ENCODE measurements at regions not wholly inside any gene's neighbourhood (a gene's known extent, or its start where the extent isn't known, plus 50 kb on each side); places are given as distances from the start of the nearest gene placed in this dataset.
"Not testable (repeated sequence)": the region's sequence is repeated elsewhere in the genome, so short reads cannot be mapped to it uniquely, and the experiment has no call there.

- no peak for DNase-seq (ENCODE audit: low read depth)
Measured at GRCh38 chr3:87710511-87710910, 348.3 kb downstream of the CGGBP1 start.

GRCh38 chr3:87710028-87710427, 348.8 kb downstream of the CGGBP1 start:
- DNase-seq (ENCODE audit: low read depth): no peak

GRCh38 chr3:87706176-87706575, 352.6 kb downstream of the CGGBP1 start:
- DNase-seq (ENCODE audit: low read depth): no peak

DNA sequence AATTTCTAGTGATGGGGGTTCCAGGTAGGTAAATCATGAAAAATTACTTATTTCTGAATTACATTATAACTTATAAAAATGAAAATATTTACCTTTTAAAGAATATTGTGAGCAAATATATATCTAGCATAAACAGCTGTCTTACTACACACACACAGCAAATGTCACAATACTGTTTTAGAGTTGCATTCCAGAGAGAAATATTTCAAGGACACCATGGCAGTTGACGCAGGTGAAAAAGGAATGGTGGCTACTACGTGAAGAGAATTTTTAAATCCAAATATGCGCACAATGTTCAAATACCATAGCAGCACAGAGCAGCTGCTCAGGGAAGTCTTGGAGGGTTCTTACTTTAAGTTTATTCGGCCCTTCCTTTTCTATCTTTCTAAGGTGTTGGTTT, 356.2 kb downstream of the CGGBP1 start:
- no peak for DNase-seq (ENCODE audit: low read depth)

- DNase-seq (ENCODE audit: low read depth): no peak
Measured at GRCh38 chr3:87696124-87697013, 362.4 kb downstream of the CGGBP1 start.

GRCh38 chr3:87694678-87695077, 364.1 kb downstream of the CGGBP1 start:
- no peak for DNase-seq (ENCODE audit: low read depth)

DNA sequence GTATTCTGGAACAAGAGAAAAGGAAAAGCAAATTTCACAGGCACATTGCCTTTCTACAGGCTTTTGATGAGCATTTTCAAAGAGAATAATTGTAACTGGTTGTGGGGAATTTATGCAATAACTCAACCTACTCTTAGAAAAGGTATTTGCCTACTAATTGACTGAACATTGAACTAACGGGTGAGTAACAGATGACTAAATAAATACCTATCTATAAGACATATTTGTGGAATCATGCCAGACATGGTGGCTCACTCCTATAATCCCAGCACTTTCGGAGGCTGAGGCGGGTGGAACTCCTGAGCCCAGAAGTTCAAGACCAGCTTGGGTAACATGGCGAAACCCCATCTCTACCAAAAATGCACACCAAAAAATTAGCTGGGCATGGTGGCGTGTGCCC, 367.7 kb downstream of the CGGBP1 start:
- no peak for DNase-seq (ENCODE audit: low read depth)

- not testable (repeated sequence) for DNase-seq (ENCODE audit: low read depth)
Measured at GRCh38 chr3:87678984-87679660, 379.7 kb downstream of the CGGBP1 start.

- no peak for DNase-seq (ENCODE audit: low read depth)
Measured at GRCh38 chr3:87674397-87675161, 384.2 kb downstream of the CGGBP1 start.

DNA sequence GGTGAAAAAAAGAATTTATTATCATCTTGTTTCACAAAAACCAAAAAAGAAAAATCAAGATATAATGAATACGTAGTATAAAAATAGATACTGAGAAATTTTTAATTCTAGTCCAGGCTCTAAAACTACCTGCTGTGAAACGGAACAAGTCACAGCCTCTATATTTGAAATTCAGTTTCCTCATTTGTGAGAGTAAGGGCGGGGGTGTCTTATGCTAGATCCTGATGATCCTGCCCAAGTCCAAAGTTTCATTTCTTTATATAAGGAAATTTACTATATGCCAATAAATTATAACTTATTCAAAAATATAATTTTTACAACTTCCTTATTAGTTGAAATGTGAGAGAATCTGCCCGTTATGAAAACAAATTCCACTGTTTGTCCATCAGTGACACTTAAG, 385.7 kb downstream of the CGGBP1 start:
- no peak for DNase-seq (ENCODE audit: low read depth)

- DNase-seq (ENCODE audit: low read depth): no peak
Measured at GRCh38 chr3:87654184-87654583, 377.8 kb upstream of the POU1F1 start.

- not testable (repeated sequence) for DNase-seq (ENCODE audit: low read depth)
Measured at GRCh38 chr3:87653138-87653537, 376.8 kb upstream of the POU1F1 start.

DNA sequence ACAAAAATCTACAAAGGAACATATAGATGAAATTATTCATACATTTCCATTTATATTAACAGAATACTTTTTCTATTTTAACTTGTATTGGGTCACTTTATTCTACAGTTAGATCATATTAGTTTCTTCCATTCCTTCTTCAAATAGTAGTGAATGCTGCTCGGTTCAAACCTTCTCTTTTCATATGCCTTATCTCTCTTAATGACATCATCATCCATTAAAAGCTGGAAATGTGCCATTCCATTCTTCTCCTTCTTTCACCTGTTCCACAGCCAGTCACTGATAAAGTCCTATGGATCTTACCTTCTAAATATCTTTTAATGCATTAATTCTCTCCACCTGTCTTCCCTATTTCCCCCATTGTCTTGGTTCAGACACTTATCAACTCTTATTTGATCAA, 358.0 kb upstream of the POU1F1 start:
- DNase-seq (ENCODE audit: low read depth): no peak

- DNase-seq (ENCODE audit: low read depth): no peak
Measured at GRCh38 chr3:87627316-87627715, 350.9 kb upstream of the POU1F1 start.

GRCh38 chr3:87626546-87626945, 350.2 kb upstream of the POU1F1 start:
- no peak for DNase-seq (ENCODE audit: low read depth)

- no peak for DNase-seq (ENCODE audit: low read depth)
Measured at GRCh38 chr3:87625876-87626275, 349.5 kb upstream of the POU1F1 start.

- DNase-seq (ENCODE audit: low read depth): no peak
Measured at GRCh38 chr3:87624860-87625259, 348.5 kb upstream of the POU1F1 start.

GRCh38 chr3:87621667-87622066, 345.3 kb upstream of the POU1F1 start:
- no peak for DNase-seq (ENCODE audit: low read depth)

DNA sequence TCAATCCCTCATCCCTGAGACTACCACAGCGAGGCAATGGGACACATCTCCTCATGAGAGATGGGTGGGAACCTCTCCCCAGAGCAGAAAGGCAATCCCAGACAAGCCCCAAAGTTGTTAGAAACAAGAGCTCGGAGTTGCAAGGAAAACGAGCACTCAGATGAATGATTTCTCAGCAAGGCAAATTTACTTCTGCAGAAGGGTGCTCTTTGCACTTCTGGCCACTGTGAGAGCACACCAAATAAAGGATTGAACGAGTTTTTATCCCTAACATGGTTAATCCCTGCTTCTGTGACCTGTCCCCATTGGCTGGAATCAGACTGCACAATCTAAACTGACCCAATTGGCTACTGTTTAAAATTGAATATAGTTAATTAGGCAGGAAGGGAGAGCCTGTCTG, 339.1 kb upstream of the POU1F1 start:
- no peak for DNase-seq (ENCODE audit: low read depth)

GRCh38 chr3:87614998-87615397, 338.6 kb upstream of the POU1F1 start:
- no peak for DNase-seq (ENCODE audit: low read depth)

- no peak for DNase-seq (ENCODE audit: low read depth)
Measured at GRCh38 chr3:87607234-87607633, 330.9 kb upstream of the POU1F1 start.

- no peak for DNase-seq (ENCODE audit: low read depth)
Measured at GRCh38 chr3:87595798-87596197, 319.4 kb upstream of the POU1F1 start.

DNA sequence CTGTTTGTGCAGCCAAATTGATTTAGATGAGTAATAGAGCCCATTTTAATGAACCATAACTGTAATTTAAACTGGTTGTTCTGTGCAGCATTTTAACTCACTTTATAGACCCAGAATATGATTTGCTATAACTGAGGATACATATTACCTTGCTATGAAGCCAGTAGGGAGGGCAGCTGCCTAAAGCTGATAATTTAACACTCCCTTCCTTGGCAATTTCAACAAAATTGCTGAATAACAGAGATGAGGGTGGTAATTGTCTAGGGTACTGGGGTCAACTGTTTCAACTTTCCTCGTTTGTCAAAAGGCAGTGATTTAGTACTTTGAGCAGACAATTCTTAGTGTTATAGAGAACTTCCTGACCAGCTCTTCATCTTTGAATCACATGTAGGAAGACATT, 304.9 kb upstream of the POU1F1 start:
- no peak for DNase-seq (ENCODE audit: low read depth)

Data from activated T-helper 9 cell treated with anti-CD3 and anti-CD28 coated beads, Interleukin-2, amount 50 U/mL, for 16 hours (primary cell).